Coronary artery (tissue), 2 donors: ENCODE measurements at regions not wholly inside any gene's neighbourhood (a gene's known extent, or its start where the extent isn't known, plus 50 kb on each side); places are given as distances from the start of the nearest gene placed in this dataset.

Experiments used
- DNase-seq: peaks from one replicate; pipeline ENCODE4 v3.0.0-alpha.2; 2017; ENCODE audit warnings: low spot score
- H3K27ac ChIP-seq, 2 donors: fragments of 200-600 bp; sonication (generic); one replicate each; pipeline ENCODE4 v1.5.1; 2016 to 2019
- H3K4me3 ChIP-seq: fragments of 200-600 bp; sonication (generic); 2 replicates; pipeline ENCODE4 v1.5.1; 2016; ENCODE audit warnings: mild to moderate bottlenecking, moderate library complexity
- TF ChIP-seq, protein P1 (sequence below): fragments of 200-600 bp; sonication (generic); IDR thresholded peaks from one replicate; pipeline ENCODE4 v1.5.1; 2019; ENCODE audit warnings: antibody characterized with exemption

DNA sequence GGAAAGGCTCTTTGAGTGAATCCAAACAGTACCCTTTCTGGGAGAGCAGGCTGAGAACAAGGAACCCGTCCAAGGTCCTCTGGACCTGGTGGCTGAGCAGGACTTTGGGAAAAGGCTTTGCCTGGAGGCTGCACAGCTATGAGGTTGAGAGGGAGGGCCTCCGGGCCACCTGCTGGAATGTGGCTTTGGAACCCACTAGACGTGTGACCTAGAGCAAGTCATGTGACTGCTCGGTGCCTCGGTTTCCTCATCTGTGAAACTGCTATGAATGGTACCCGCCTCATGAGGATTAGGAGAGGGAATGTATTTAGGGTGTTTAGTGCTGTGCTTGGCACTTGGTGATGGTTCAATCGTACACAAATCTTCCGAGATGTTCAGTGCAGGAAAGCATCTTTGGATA is 50.4 kb downstream of the HAPSTR1 start:
- H3K27ac ChIP-seq, result no peak overlapping the region
- TF ChIP-seq, protein P1, sequence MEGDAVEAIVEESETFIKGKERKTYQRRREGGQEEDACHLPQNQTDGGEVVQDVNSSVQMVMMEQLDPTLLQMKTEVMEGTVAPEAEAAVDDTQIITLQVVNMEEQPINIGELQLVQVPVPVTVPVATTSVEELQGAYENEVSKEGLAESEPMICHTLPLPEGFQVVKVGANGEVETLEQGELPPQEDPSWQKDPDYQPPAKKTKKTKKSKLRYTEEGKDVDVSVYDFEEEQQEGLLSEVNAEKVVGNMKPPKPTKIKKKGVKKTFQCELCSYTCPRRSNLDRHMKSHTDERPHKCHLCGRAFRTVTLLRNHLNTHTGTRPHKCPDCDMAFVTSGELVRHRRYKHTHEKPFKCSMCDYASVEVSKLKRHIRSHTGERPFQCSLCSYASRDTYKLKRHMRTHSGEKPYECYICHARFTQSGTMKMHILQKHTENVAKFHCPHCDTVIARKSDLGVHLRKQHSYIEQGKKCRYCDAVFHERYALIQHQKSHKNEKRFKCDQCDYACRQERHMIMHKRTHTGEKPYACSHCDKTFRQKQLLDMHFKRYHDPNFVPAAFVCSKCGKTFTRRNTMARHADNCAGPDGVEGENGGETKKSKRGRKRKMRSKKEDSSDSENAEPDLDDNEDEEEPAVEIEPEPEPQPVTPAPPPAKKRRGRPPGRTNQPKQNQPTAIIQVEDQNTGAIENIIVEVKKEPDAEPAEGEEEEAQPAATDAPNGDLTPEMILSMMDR, result no peak
- no peak overlapping the region for H3K4me3 ChIP-seq
- no peak for DNase-seq

DNA sequence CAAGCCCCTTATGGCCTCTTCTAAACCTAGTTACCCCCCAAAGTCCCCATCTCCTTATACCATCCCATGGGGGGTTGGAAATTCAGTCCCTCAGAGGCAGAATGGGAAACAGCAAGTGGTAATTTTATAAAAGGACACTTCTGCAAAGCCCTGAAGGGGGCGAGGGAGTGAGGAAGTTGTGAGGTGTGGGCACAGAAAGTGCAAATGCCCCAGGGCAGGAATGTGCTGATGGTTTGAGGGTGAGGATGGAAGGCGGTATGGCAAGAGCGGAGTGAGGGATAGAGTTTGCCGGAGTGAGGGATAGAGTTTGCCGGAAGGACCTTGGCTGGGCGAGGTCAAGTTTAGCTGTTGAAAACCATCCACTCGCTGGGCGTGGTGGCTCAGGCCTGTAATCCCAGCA is 52.7 kb downstream of the HAPSTR1 start:
- H3K27ac ChIP-seq, result no peak overlapping the region
- H3K4me3 ChIP-seq, result no peak overlapping the region
- no peak for DNase-seq
- TF ChIP-seq, protein P1, result no peak

DNA sequence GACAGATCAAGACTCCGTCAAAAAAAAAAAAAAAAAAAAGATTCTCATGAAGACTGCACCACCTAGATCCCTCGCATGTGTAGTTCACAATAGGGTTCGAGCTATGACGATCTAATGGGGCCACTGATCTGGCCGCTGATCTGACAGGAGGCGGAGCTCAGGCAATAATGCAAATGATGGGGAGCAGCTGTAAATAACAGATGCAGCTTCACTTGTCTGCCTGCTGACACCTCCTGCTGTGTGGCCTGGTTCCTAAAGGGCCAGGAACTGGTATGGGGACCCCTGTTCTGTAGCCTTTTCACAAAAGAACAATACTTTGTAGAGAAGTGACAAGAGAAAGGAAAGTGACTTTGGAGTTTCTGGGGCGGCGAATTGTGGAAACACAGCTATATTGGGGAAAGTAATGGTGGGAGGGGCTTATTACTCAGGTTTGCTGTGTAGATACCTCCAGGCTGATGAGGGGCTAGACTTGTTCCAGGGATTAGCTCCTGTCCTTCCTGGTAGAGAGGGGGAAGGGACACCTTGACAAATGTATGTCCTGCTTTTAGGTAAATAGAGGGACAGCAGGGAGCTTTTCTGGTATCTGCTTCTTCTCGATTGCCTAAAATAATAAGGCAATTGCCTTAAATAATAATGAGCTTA is 57.1 kb downstream of the HAPSTR1 start:
- H3K27ac ChIP-seq, result no peak overlapping the region
- H3K4me3 ChIP-seq, result no peak overlapping the region
- DNase-seq, result no peak
- TF ChIP-seq, protein P1, result no peak

DNA sequence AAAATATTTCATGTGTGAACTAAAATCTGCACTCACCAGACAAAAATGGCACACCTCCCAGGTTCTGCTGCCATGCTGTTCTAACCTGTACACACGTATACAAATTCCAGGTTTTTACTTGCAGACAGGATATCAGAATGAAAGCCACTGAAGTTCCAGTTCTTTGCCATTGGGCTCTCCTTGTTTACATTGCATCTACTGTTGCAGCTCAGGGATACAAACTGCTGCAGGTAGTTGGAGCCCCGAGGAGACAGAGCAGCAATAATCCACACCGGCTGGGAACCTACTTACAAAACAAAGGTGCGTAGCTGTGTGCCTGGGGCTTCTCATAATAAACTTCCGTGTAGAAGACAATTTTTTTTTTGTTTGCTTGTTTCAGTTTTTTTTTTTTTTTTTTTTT is 59.6 kb downstream of the HAPSTR1 start:
- Histone ChIP-seq H3K4me3 (no peak overlapping the region), H3K27ac (no peak overlapping the region)
- TF ChIP-seq, protein P1, result no peak
- DNase-seq, result no peak

DNA sequence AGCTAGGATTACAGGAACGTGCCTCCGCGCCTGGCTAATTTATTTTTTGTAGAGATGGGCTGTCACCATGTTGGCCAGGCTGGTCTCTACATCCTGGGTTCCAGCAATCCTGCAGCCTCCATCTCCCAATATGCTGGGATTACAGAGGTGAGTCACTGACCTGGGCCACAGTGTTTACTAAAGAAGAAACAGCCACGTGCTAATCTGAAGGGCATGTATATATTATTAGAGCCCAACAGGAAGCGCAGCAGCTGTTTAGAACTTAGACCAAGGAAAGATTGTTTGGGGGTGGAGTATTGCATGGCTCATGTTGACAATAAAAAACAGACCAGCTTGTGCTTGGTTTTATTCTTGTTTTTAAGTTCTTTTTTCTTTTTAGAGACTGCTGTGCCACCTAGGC is 60.2 kb downstream of the HAPSTR1 start:
- no peak overlapping the region for H3K4me3 ChIP-seq
- TF ChIP-seq, protein P1, result no peak
- DNase-seq, result no peak
- H3K27ac ChIP-seq, result no peak overlapping the region

DNA sequence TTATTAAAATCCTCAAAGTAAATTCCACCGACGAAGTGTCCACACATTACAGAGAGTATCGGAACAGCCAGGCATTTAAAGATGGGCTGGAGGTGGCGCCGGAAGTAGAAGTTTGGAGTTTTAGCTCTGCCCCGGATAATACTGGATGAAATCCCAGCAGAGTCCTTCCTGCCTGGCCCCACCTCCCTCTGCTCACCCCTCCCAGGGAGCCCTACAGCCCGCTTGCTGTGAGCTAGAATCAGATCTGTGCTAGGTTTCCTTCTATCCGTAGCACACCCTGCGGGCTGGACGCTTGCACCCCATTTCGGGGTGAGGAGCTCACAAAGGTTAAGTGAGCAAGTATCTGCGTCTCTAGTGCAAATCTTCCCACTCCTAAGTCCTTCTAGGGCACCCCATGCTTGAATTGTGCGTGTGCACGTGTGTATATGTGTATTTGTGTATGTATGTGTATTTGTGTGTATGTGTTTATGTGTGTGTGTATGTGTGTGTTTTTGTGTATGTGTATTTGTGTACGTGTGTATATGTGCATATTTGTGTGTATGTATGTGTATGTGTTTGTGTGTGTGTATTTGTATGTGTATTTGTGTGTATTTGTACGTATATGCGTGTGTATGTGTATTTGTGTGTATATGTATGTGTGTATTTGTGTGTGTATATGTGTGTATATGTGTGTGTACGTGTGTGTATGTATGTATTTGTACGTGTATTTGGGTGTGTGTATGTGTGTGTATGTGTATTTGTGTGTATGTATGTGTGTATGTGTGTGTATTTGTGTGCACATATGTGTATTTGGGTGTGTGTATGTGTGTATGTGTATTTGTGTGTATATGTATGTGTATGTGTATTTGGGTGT is 61.4 kb downstream of the HAPSTR1 start:
- TF ChIP-seq, protein P1, result no peak
- Histone ChIP-seq H3K27ac (no peak overlapping the region), H3K4me3 (no peak overlapping the region)
- no peak for DNase-seq

DNA sequence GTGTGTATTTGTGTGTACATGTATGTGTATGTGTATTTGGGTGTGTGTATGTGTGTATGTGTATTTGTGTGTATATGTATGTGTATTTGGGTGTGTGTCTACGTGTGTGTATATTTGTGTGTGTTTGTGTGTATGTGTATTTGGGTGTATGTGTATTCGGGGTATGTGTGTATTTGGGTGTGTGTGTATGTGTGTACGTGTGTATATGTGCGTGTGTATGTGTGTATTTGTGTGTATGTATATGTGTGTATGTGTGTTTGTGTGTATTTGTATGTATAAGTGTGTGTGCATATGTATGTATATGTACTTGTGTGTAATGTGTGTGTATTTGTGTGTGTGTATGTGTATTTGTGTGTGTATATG is 62.0 kb downstream of the HAPSTR1 start:
- DNase-seq, result no peak
- H3K4me3 ChIP-seq, result no peak overlapping the region
- no peak overlapping the region for H3K27ac ChIP-seq
- TF ChIP-seq, protein P1, result no peak
